ENCODE measurements at regions not wholly inside any gene's neighbourhood (a gene's known extent, or its start where the extent isn't known, plus 50 kb on each side); places are given as distances from the start of the nearest gene placed in this dataset.

GRCh38 chr18:34583895-34584294 is 126.2 kb upstream of the DTNA start:
- Histone ChIP-seq H3K9me3 (ENCODE audit: control insufficient read depth in 2 of 2, insufficient read depth in 1 of 2, low read depth in 1 of 2, low read length in 1 of 2) (peaks cover 0 to 8% of the 10 kb centered on the region in 2 donors), H3K27me3 (ENCODE audit: control insufficient read depth in 3 of 3, insufficient read depth in 3 of 3, low read length in 3 of 3) (no peaks in the 10 kb centered on the region), H3K27ac (ENCODE audit: low read depth in 1 of 3, low read length in 2 of 3) (no peak overlapping the region), H3K4me1 (ENCODE audit: control insufficient read depth in 3 of 3, insufficient read depth in 2 of 3, low read depth in 1 of 3, low read length in 2 of 3) (no peaks in the 10 kb centered on the region), H3K4me3 (ENCODE audit: low read depth in 1 of 3, low read length in 3 of 3) (no peak overlapping the region), H3K36me3 (ENCODE audit: control insufficient read depth in 3 of 3, insufficient read depth in 2 of 3, low read depth in 1 of 3, low read length in 3 of 3) (no peaks in the 10 kb centered on the region)
- no peak for FAIRE-seq
- 78 to 91% (median 83%) methylated on average over 4 of the region's 4 CpGs for WGBS, 3 donors
- no peak for DNase-seq

GRCh38 chr18:34590503-34590902 is 119.6 kb upstream of the DTNA start:
- Histone ChIP-seq H3K27me3 (ENCODE audit: control insufficient read depth in 3 of 3, insufficient read depth in 3 of 3, low read length in 3 of 3) (no peaks in the 10 kb centered on the region), H3K4me1 (ENCODE audit: control insufficient read depth in 3 of 3, insufficient read depth in 2 of 3, low read depth in 1 of 3, low read length in 2 of 3) (no peaks in the 10 kb centered on the region), H3K4me3 (ENCODE audit: low read depth in 1 of 3, low read length in 3 of 3) (no peak overlapping the region), H3K27ac (ENCODE audit: low read depth in 1 of 3, low read length in 2 of 3) (no peak overlapping the region), H3K36me3 (ENCODE audit: control insufficient read depth in 3 of 3, insufficient read depth in 2 of 3, low read depth in 1 of 3, low read length in 3 of 3) (no peaks in the 10 kb centered on the region), H3K9me3 (ENCODE audit: control insufficient read depth in 2 of 2, insufficient read depth in 1 of 2, low read depth in 1 of 2, low read length in 1 of 2) (no peaks in the 10 kb centered on the region)
- DNase-seq (no peak), FAIRE-seq (no peak)
- WGBS, 3 donors: 44 to 63% (median 49%) methylated on average over 2 of the region's 2 CpGs

- FAIRE-seq (no peak), DNase-seq (no peak)
- no peaks in the 10 kb centered on the region for H3K27me3 ChIP-seq (ENCODE audit: control insufficient read depth in 3 of 3, insufficient read depth in 3 of 3, low read length in 3 of 3)
- no peak overlapping the region for H3K4me3 ChIP-seq (ENCODE audit: low read depth in 1 of 3, low read length in 3 of 3)
- no peak overlapping the region for H3K27ac ChIP-seq (ENCODE audit: low read depth in 1 of 3, low read length in 2 of 3)
- WGBS, 3 donors: 59 to 84% (median 83%) methylated on average over 2 of the region's 2 CpGs
- no peaks in the 10 kb centered on the region for H3K4me1 ChIP-seq (ENCODE audit: control insufficient read depth in 3 of 3, insufficient read depth in 2 of 3, low read depth in 1 of 3, low read length in 2 of 3)
- H3K9me3 ChIP-seq (ENCODE audit: control insufficient read depth in 2 of 2, insufficient read depth in 1 of 2, low read depth in 1 of 2, low read length in 1 of 2): no peaks in the 10 kb centered on the region
- no peaks in the 10 kb centered on the region for H3K36me3 ChIP-seq (ENCODE audit: control insufficient read depth in 3 of 3, insufficient read depth in 2 of 3, low read depth in 1 of 3, low read length in 3 of 3)
Measured at GRCh38 chr18:34591920-34592444, 118.1 kb upstream of the DTNA start.

GRCh38 chr18:34592481-34592880 is 117.6 kb upstream of the DTNA start:
- Histone ChIP-seq H3K36me3 (ENCODE audit: control insufficient read depth in 3 of 3, insufficient read depth in 2 of 3, low read depth in 1 of 3, low read length in 3 of 3) (no peaks in the 10 kb centered on the region), H3K4me3 (ENCODE audit: low read depth in 1 of 3, low read length in 3 of 3) (no peak overlapping the region), H3K27me3 (ENCODE audit: control insufficient read depth in 3 of 3, insufficient read depth in 3 of 3, low read length in 3 of 3) (no peaks in the 10 kb centered on the region), H3K4me1 (ENCODE audit: control insufficient read depth in 3 of 3, insufficient read depth in 2 of 3, low read depth in 1 of 3, low read length in 2 of 3) (no peaks in the 10 kb centered on the region), H3K27ac (ENCODE audit: low read depth in 1 of 3, low read length in 2 of 3) (no peak overlapping the region), H3K9me3 (ENCODE audit: control insufficient read depth in 2 of 2, insufficient read depth in 1 of 2, low read depth in 1 of 2, low read length in 1 of 2) (no peaks in the 10 kb centered on the region)
- WGBS, 3 donors: 68 to 79% (median 70%) methylated on average over 3 of the region's 3 CpGs
- DNase-seq: no peak
- no peak for FAIRE-seq

- no peak for FAIRE-seq
- peak; percentile 11 to 42 for DNase-seq
- Histone ChIP-seq H3K9me3 (ENCODE audit: control insufficient read depth in 2 of 2, insufficient read depth in 1 of 2, low read depth in 1 of 2, low read length in 1 of 2) (no peaks in the 10 kb centered on the region), H3K27ac (ENCODE audit: low read depth in 1 of 3, low read length in 2 of 3) (peak overlapping the region in 1 of 3 donors; percentile 45), H3K4me1 (ENCODE audit: control insufficient read depth in 3 of 3, insufficient read depth in 2 of 3, low read depth in 1 of 3, low read length in 2 of 3) (no peaks in the 10 kb centered on the region), H3K36me3 (ENCODE audit: control insufficient read depth in 3 of 3, insufficient read depth in 2 of 3, low read depth in 1 of 3, low read length in 3 of 3) (no peaks in the 10 kb centered on the region), H3K27me3 (ENCODE audit: control insufficient read depth in 3 of 3, insufficient read depth in 3 of 3, low read length in 3 of 3) (no peaks in the 10 kb centered on the region), H3K4me3 (ENCODE audit: low read depth in 1 of 3, low read length in 3 of 3) (peak overlapping the region in 1 of 3 donors; percentile 18)
- WGBS, 3 donors: 8 to 10% (median 10%) methylated on average over 8 of the region's 8 CpGs
Measured at GRCh38 chr18:34592961-34593382, 117.1 kb upstream of the DTNA start.

- no peaks in the 10 kb centered on the region for H3K27me3 ChIP-seq (ENCODE audit: control insufficient read depth in 3 of 3, insufficient read depth in 3 of 3, low read length in 3 of 3)
- no peaks in the 10 kb centered on the region for H3K4me1 ChIP-seq (ENCODE audit: control insufficient read depth in 3 of 3, insufficient read depth in 2 of 3, low read depth in 1 of 3, low read length in 2 of 3)
- FAIRE-seq (no peak), DNase-seq (no peak)
- H3K9me3 ChIP-seq (ENCODE audit: control insufficient read depth in 2 of 2, insufficient read depth in 1 of 2, low read depth in 1 of 2, low read length in 1 of 2): no peaks in the 10 kb centered on the region
- H3K4me3 ChIP-seq (ENCODE audit: low read depth in 1 of 3, low read length in 3 of 3): no peak overlapping the region
- H3K27ac ChIP-seq (ENCODE audit: low read depth in 1 of 3, low read length in 2 of 3): peak overlapping the region in 1 of 3 donors; percentile 70
- 68 to 90% (median 74%) methylated on average over 1 of the region's 1 CpG for WGBS, 3 donors
- no peaks in the 10 kb centered on the region for H3K36me3 ChIP-seq (ENCODE audit: control insufficient read depth in 3 of 3, insufficient read depth in 2 of 3, low read depth in 1 of 3, low read length in 3 of 3)
Measured at GRCh38 chr18:34594266-34594665, 115.8 kb upstream of the DTNA start.

GRCh38 chr18:34595690-34596089 is 114.4 kb upstream of the DTNA start:
- peak; percentile 33 to 45 for DNase-seq
- Histone ChIP-seq H3K4me1 (ENCODE audit: control insufficient read depth in 3 of 3, insufficient read depth in 2 of 3, low read depth in 1 of 3, low read length in 2 of 3) (no peaks in the 10 kb centered on the region), H3K4me3 (ENCODE audit: low read depth in 1 of 3, low read length in 3 of 3) (no peak overlapping the region), H3K36me3 (ENCODE audit: control insufficient read depth in 3 of 3, insufficient read depth in 2 of 3, low read depth in 1 of 3, low read length in 3 of 3) (no peaks in the 10 kb centered on the region), H3K27ac (ENCODE audit: low read depth in 1 of 3, low read length in 2 of 3) (peak overlapping the region in 1 of 3 donors; percentile 45), H3K27me3 (ENCODE audit: control insufficient read depth in 3 of 3, insufficient read depth in 3 of 3, low read length in 3 of 3) (no peaks in the 10 kb centered on the region), H3K9me3 (ENCODE audit: control insufficient read depth in 2 of 2, insufficient read depth in 1 of 2, low read depth in 1 of 2, low read length in 1 of 2) (no peaks in the 10 kb centered on the region)
- WGBS, 3 donors: 14 to 41% (median 22%) methylated on average over 2 of the region's 2 CpGs
- no peak for FAIRE-seq

GRCh38 chr18:34598120-34598635 is 111.9 kb upstream of the DTNA start:
- H3K36me3 ChIP-seq (ENCODE audit: control insufficient read depth in 3 of 3, insufficient read depth in 2 of 3, low read depth in 1 of 3, low read length in 3 of 3): no peaks in the 10 kb centered on the region
- no peaks in the 10 kb centered on the region for H3K4me1 ChIP-seq (ENCODE audit: control insufficient read depth in 3 of 3, insufficient read depth in 2 of 3, low read depth in 1 of 3, low read length in 2 of 3)
- no peaks in the 10 kb centered on the region for H3K9me3 ChIP-seq (ENCODE audit: control insufficient read depth in 2 of 2, insufficient read depth in 1 of 2, low read depth in 1 of 2, low read length in 1 of 2)
- H3K27ac ChIP-seq (ENCODE audit: low read depth in 1 of 3, low read length in 2 of 3): no peak overlapping the region
- FAIRE-seq: no peak
- no peaks in the 10 kb centered on the region for H3K27me3 ChIP-seq (ENCODE audit: control insufficient read depth in 3 of 3, insufficient read depth in 3 of 3, low read length in 3 of 3)
- no peak for DNase-seq
- 83 to 95% (median 94%) methylated on average over 4 of the region's 4 CpGs for WGBS, 3 donors
- H3K4me3 ChIP-seq (ENCODE audit: low read depth in 1 of 3, low read length in 3 of 3): no peak overlapping the region

GRCh38 chr18:34600158-34600557 is 109.9 kb upstream of the DTNA start:
- no peak overlapping the region for H3K27ac ChIP-seq (ENCODE audit: low read depth in 1 of 3, low read length in 2 of 3)
- no peak for DNase-seq
- no peaks in the 10 kb centered on the region for H3K4me1 ChIP-seq (ENCODE audit: control insufficient read depth in 3 of 3, insufficient read depth in 2 of 3, low read depth in 1 of 3, low read length in 2 of 3)
- FAIRE-seq: peak; percentile 81
- H3K9me3 ChIP-seq (ENCODE audit: control insufficient read depth in 2 of 2, insufficient read depth in 1 of 2, low read depth in 1 of 2, low read length in 1 of 2): no peaks in the 10 kb centered on the region
- H3K27me3 ChIP-seq (ENCODE audit: control insufficient read depth in 3 of 3, insufficient read depth in 3 of 3, low read length in 3 of 3): no peaks in the 10 kb centered on the region
- no peak overlapping the region for H3K4me3 ChIP-seq (ENCODE audit: low read depth in 1 of 3, low read length in 3 of 3)
- H3K36me3 ChIP-seq (ENCODE audit: control insufficient read depth in 3 of 3, insufficient read depth in 2 of 3, low read depth in 1 of 3, low read length in 3 of 3): no peaks in the 10 kb centered on the region

Data from small intestine (tissue), 7 donors.